ENCODE measurements at regions not wholly inside any gene's neighbourhood (a gene's known extent, or its start where the extent isn't known, plus 50 kb on each side); places are given as distances from the start of the nearest gene placed in this dataset.

GRCh38 chr6:79847426-79847825, 99.9 kb downstream of the ELOVL4 start:
- Histone ChIP-seq H3K79me2 (ENCODE audit: insufficient read depth, low read length) (no peaks in the 10 kb centered on the region), H3K27ac (ENCODE audit: insufficient read length, low read depth, low read length) (no peak overlapping the region), H3K14ac (ENCODE audit: insufficient read depth, low read length) (no peak overlapping the region), H3K27me3 (ENCODE audit: insufficient read depth, low read length) (no peaks in the 10 kb centered on the region), H3K4me1 (ENCODE audit: insufficient read depth, low read length) (no peaks in the 10 kb centered on the region), H3K56ac (ENCODE audit: insufficient read length, low read depth, low read length) (no peak overlapping the region), H4K8ac (replicated peaks; ENCODE audit: insufficient read length, low read depth, low read length) (no peak overlapping the region), H3K18ac (ENCODE audit: insufficient read length, low read depth, low read length) (no peak overlapping the region), H2BK5ac (ENCODE audit: insufficient read length, low read length) (no peak overlapping the region), H2AK5ac (ENCODE audit: insufficient read length, low read length) (no peak overlapping the region), H2BK20ac (ENCODE audit: low read depth, low read length, poor library complexity, severe bottlenecking) (no peak overlapping the region), H3K9ac (ENCODE audit: extremely low read depth, insufficient read length, low read length) (no peak overlapping the region), H3K79me1 (ENCODE audit: insufficient read depth, low read depth, low read length, poor library complexity, severe bottlenecking) (no peaks in the 10 kb centered on the region), H4K5ac (ENCODE audit: insufficient read length, low read depth, low read length) (no peak overlapping the region), H2BK12ac (ENCODE audit: insufficient read length, low read depth, low read length) (no peak overlapping the region), H3K4me2 (ENCODE audit: insufficient read depth, insufficient read length, low read length) (no peak overlapping the region), H3K4ac (ENCODE audit: low read depth, low read length) (no peak overlapping the region), H3K9me3 (ENCODE audit: control insufficient read depth, low read depth, low read length) (no peaks in the 10 kb centered on the region), H2BK15ac (ENCODE audit: low read depth, low read length) (no peak overlapping the region), H4K20me1 (ENCODE audit: control insufficient read depth, insufficient read depth, insufficient read length) (no peaks in the 10 kb centered on the region), H2BK120ac (ENCODE audit: low read depth, low read length, poor library complexity, severe bottlenecking) (no peak overlapping the region), H3K23me2 (ENCODE audit: insufficient read length, low read depth, low read length, poor library complexity, severe bottlenecking) (no peaks in the 10 kb centered on the region), H4K91ac (ENCODE audit: insufficient read length, low read depth, low read length) (no peak overlapping the region), H2AFZ (ENCODE audit: low read length) (no peak overlapping the region), H3T11ph (ENCODE audit: low read length) (no peak overlapping the region), H3K23ac (ENCODE audit: insufficient read length, low read depth, low read length) (no peak overlapping the region)
- Mint-ChIP-seq H3K27ac (no peak overlapping the region), H3K4me3 (no peak overlapping the region), H3K9me3 (peaks cover 0 to 5% of the 10 kb centered on the region in 2 experiments; a peak in 2 of 5 replicates), H3K4me1 (no peaks in the 10 kb centered on the region), H3K36me3 (ENCODE audit: insufficient read depth in 1 of 3, low read depth in 3 of 3) (no peaks in the 10 kb centered on the region), H3K27me3 (ENCODE audit: low read depth) (peaks cover 3% of the 10 kb centered on the region; the same call in 1 of the 2 replicates)
- DNase-seq, result no peak
- WGBS (ENCODE audit: extremely low coverage, insufficient read length, low lambda C conversion rate), result no CpG with 5 or more reads among the region's 1 CpG
- no peak for TF ChIP-seq CTCF (conservative IDR thresholded peaks at IDR 0.05)

Data from H9 (cell line).